LNCAP (cell line): ENCODE measurements at regions not wholly inside any gene's neighbourhood (a gene's known extent, or its start where the extent isn't known, plus 50 kb on each side); places are given as distances from the start of the nearest gene placed in this dataset.

Experiments
- CTCF ChIP-seq: fragments of 450-650 bp; IDR thresholded peaks from 2 replicates; pipeline ENCODE4 v1.5.1; 2017; ENCODE audit warnings: mild to moderate bottlenecking

- TF ChIP-seq CTCF, result no peak
Measured at GRCh38 chr2:103293742-103294077, 531.9 kb downstream of the TMEM182 start.

- TF ChIP-seq CTCF, result no peak
Measured at GRCh38 chr2:103294420-103294819, 532.6 kb downstream of the TMEM182 start.

GRCh38 chr2:103295591-103295990 lies 533.8 kb downstream of the TMEM182 start:
- no peak for TF ChIP-seq CTCF

- no peak for TF ChIP-seq CTCF
Measured at GRCh38 chr2:103324671-103325070, 562.8 kb downstream of the TMEM182 start.

GRCh38 chr2:103327386-103327785 lies 565.6 kb downstream of the TMEM182 start:
- TF ChIP-seq CTCF, result no peak

GRCh38 chr2:103327966-103328365 lies 566.1 kb downstream of the TMEM182 start:
- no peak for TF ChIP-seq CTCF

- TF ChIP-seq CTCF, result no peak
Measured at GRCh38 chr2:103335403-103335802, 573.6 kb downstream of the TMEM182 start.

GRCh38 chr2:103338819-103339218 lies 577.0 kb downstream of the TMEM182 start:
- TF ChIP-seq CTCF, result no peak
